GM19452 (cell line): ENCODE measurements at regions not wholly inside any gene's neighbourhood (a gene's known extent, or its start where the extent isn't known, plus 50 kb on each side); places are given as distances from the start of the nearest gene placed in this dataset.
"Not testable (repeated sequence)": the region's sequence is repeated elsewhere in the genome, so short reads cannot be mapped to it uniquely, and the experiment has no call there.

Experiments used
- ATAC-seq: cut with Tn5 transposase; IDR thresholded peaks from one replicate; pipeline ENCODE4 v1.9.1; 2021; ENCODE audit not compliant: unreplicated experiment

- no peak for ATAC-seq
These were observed 795.0 kb downstream of the DIAPH3 start for GRCh38 chr13:59368693-59369092.

DNA sequence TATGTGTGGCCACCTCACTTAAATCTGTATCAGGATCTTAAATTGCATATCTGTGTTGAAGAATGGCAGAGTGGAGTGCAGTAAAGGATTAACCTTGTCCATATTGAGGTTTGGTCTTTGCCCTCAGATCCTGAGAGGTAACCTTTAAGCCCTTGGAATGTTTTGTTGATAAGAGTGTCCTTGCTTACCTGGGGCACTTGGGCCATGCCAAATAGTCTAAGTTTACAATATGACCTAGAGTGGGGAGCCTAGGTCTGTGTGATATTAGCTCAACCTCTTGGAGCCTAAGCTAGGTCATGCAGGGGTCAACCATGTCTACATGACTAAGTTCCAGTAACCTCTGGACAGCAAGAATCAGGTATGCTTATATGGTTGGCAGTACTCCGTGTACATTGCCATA, 792.5 kb downstream of the DIAPH3 start:
- no peak for ATAC-seq

DNA sequence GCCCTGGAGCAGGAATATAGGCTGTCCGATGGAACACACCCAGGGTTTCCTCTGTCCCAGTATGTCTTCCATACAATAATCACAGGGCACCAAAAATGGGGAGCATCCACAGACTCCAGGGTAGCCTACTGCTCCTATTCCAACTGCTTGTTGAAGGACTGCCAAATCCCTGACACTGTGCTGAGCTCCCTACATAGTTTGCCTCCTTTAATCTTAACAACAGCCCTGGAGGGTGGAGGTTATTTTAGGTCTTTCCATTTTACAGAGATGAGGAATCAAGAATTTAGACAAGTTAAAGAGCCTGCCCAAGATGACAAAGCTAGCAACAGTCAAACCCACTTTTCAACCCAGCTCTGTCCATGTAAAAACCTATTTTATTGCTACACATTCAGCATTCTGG, 790.4 kb downstream of the DIAPH3 start:
- ATAC-seq, result no peak

DNA sequence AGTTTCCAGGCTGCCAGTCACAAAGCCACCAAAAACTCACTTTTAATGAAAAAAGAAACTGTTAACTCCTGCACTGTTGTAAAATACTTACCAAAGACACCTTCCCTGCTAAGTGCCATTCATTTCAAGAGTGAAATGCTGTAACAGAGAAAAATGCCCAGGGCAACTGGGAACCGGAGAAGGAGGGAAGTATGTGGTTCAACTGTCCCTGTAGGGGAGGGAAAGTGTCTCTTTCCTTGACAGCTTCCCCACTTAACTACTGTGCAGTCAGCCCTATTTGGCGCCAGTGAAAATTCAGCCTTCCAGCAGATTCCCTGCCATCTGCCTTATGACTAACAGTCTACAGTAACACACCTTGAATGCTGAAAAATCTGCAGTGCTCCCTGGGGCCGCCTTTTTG, 789.0 kb downstream of the DIAPH3 start:
- no peak for ATAC-seq

GRCh38 chr13:59384154-59384553, 779.6 kb downstream of the DIAPH3 start:
- ATAC-seq, result no peak

DNA sequence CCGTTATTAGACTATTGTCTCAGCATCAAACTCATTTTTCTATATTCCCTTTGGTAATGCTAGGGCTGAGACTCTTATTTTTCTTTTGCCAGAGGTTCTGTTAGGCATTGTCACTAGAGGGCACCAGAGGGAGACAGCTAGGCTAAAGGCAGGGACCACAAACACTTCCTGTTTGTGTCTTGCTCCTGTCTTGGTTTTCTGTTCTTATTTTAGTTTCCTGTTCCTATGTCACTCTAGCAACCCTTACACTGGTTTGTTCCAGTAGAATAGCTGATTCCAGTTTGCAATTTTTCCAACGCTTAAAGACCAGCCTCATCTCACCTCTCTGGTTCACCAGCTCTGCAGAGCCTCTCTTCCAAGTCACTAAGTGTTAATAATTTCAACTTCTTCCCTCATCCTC, 772.0 kb downstream of the DIAPH3 start:
- peak; percentile 99 for ATAC-seq

DNA sequence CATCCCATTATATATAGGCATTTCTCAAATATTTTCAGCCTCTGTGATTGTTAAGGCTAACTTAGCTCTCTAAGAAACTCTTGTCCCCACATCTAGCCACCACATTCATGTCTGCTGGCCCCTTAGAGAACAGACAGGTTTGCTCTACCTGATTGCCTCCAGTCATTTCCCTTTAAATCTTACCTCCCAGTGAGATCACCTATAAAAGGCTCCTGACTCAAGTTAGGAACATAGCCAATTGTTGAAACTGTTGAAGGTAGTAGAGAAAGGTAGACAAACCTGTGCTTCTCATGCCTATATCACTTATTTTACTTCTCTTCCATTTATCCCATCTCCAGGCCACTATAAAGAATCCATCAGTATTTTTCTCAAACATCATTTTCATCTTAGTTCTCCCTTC, 771.4 kb downstream of the DIAPH3 start:
- ATAC-seq, result no peak

DNA sequence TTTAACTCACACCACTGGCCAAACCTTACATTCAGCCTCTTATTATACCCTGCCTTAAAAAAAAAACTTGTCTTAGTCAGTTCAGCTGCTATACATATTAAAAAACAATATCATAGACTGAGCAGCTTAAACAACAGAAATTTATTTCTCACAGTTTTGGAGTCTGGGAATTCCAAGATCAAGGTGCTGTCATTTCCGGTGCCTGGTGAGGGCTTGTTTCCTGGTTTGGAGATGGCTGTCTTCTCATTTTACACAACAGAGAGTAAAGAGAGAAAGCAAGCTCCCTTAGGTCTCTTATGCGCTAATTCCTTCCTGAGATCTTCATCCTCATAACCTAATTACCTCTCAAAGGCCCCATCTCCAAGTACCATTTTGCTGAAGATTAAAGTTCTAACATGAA, 769.2 kb downstream of the DIAPH3 start:
- no peak for ATAC-seq

DNA sequence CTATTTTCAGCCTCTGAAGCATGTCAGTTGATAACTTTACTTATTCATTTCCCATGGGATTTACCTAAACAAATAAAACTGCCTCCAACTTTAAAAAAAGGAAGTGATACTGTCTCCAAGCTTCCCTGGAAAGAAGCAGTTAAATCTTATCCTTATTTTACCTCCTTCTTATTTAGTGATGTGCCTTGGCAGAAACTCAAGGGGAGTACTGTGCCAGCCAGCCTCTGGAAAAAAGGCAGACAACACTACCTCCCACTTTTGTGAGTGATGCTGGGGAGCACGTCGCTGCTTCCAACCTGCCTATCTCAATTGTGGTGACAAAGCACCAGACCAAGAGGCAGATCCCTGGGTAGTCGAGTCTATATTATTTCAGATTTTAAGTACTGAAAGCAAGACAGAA, 765.6 kb downstream of the DIAPH3 start:
- ATAC-seq, result no peak

- ATAC-seq, result no peak
These were observed 765.1 kb downstream of the DIAPH3 start for GRCh38 chr13:59398661-59399060.

GRCh38 chr13:59399513-59399912, 764.2 kb downstream of the DIAPH3 start:
- no peak for ATAC-seq

DNA sequence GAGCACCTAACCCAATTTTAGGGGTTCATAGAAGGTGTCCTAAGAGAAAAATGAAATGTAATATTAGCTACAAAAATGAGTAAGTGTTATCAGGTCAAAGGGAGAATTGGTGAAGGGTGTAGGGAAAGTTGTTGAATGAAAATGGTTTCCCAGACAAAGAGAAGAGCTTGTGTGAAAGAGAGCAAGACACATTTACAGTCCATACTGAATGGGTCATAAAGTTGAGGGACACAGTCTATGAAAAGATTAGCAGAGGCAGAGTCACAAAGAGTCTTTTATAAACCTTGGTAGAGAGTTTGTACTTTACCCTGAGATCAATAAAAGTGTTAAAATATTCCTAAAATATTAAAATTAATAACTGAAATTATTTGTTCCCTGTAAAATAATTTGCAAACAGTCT, 759.4 kb downstream of the DIAPH3 start:
- no peak for ATAC-seq

DNA sequence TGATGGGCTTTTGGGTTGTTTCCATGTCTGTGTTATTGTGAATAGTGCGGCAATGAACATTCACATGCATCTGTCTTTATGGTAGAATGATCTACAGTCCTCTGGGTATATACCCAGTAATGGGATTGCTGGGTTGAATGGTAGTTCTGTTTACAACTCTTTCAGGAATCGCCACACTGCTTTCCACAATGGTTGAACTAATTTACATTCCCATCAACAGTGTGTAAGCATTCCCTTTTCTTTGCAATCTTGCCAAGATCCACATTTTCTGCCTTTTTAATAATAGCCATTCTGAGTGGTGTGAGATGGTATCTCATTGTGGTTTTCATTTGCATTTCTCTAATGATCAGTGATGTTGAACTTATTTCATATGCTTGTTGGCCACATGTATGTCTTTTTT, 756.5 kb downstream of the DIAPH3 start:
- not testable (repeated sequence) for ATAC-seq

DNA sequence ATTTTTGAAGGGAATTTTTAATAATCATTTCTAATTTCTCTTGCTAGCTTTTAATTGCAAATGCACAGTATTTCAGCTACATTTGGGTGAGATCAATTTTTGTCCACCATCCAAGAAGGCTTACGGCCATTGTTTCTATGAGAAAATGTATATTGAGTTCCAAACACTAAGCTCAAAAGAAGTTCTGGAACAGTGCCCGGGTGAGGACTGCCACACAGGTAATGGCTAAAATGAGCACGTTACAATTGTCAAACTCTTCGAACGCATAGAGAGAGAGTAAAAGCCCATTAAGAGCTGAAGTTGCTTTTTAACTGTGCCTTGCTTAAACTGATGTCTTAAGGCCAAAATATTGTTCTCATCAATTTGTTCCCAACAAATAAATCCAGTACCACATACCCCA, 755.0 kb downstream of the DIAPH3 start:
- no peak for ATAC-seq

DNA sequence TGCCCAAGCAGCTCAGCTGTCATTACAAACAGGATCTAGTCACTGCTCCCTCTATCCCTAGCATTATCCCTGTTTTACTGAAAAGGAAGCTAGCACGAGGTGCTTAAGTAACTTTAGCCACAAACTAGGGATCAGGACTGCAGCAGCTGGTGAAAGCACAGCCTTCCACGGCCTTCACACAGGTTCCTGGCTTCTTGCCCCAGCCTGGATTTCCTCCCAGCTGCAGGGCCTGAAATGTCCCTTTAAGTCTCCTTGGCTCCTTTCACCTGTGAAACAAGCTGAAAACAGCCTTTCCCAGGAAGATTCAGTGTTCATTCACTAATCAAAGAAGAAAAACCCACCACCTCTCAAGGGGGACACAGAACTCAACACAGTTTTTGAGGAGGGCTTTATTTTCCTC, 754.5 kb downstream of the DIAPH3 start:
- ATAC-seq, result no peak

DNA sequence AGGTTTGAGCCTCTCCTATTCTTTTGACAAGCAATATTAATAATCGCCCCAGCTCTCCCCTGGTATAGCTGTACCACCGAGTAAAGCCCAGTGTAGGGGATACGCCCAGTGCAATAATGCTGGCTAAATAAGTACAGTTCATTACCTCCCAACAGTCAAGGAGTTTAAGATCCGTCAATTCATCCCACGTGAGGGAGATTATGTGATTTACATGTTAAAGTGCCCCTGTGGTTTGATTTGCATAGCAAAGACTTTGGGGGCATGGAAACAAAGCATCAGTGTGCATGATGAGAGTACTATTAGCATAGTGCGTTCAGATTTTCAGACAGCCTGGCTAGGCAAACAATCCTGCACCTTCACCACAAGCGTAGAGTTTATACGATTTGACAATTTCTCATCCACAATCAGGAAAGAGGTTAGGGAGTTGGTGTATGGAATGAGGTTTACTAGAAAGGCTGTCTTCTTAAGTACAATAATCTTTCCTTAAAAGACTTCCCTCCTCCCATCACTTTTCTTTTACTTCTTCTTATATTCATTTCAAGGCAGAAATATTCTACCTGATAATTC, 754.0 kb downstream of the DIAPH3 start:
- no peak for ATAC-seq

- no peak for ATAC-seq
These were observed 750.6 kb downstream of the DIAPH3 start for GRCh38 chr13:59413126-59413525.

- no peak for ATAC-seq
These were observed 749.7 kb downstream of the DIAPH3 start for GRCh38 chr13:59414006-59414405.

GRCh38 chr13:59415498-59415897, 748.2 kb downstream of the DIAPH3 start:
- no peak for ATAC-seq

DNA sequence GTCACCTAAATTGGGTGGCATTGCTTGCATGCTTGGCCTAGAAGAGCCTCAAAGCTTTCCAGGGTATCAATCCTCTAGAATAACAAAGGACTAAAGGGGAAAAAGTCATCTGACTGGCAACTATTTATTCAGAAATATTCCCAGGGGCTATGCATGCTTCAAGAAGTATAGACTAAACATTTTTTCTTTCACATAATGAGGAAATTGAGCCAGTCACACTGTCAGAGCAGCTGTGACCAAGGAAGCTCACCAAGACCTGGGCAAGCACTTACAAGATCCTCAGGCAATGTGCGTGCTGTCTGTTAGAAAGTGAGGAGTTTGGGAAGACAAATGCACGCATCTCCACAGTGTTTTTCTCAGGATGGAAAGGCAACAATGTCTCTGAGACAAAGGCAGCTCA, 747.2 kb downstream of the DIAPH3 start:
- ATAC-seq, result no peak

DNA sequence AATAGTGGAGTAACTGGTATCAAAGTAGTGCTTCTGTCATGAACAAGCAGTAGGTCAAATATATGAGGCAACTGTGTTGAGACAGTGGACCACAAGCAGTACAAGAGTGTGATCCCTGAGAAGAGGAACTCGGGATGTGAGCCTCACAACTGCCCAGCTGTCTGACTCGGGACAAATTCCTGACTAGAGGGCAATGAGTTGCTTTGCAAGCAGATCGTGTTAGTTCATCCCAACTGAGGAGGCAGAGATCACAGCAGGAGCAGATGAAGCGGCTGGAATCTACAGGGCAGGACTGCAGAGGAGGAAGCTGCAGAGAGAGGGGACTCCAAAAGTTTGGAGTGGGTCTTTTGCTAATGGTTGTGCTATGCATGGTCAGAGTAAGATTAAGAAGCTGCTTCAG, 741.1 kb downstream of the DIAPH3 start:
- ATAC-seq, result no peak

DNA sequence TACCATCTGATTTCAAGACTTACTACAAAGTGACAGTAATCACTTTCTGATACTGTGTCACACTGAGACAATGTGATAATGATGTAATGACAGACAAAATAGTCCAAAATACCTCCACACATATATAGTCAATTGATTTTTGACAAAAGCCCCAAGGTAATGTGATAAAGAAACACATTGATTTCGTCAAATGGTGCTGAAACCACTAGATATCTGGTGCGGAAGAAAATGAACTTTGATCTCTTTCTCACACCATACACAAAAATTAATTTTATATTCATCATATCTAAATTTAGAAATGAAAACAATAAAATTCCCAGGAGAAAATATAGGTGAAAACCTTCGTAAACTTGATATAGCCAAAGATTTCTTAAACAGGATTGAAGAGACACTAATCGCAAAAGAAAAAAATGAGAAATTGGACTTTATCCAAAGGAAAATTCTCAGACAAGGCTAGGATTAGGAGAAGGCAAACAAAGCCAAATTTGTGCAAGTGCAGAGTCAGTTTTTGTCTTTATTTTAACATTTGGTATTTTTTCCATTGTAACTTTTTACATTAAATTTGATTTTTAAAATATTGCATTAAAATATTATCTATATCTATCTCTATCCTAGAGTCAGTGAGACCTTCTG, 739.9 kb downstream of the DIAPH3 start:
- no peak for ATAC-seq

GRCh38 chr13:59424661-59425060, 739.1 kb downstream of the DIAPH3 start:
- no peak for ATAC-seq
